Stimulated activated CD8-positive, alpha-beta memory T cell treated with anti-CD3 and anti-CD28 coated beads, Interleukin-4, amount 100 ng/mL, for 4 hours (primary cell): ENCODE measurements at regions not wholly inside any gene's neighbourhood (a gene's known extent, or its start where the extent isn't known, plus 50 kb on each side); places are given as distances from the start of the nearest gene placed in this dataset.

ENCODE experiments used
- DNase-seq, 2 donors: peaks; one replicate each; pipeline ENCODE4 v3.0.0-alpha.2; 2020; ENCODE audit warnings: low read depth in 2 of 2, low spot score in 1 of 2

- DNase-seq: no peak
These were observed 57.2 kb upstream of the JDP2 start for GRCh38 chr14:75370416-75371205.

GRCh38 chr14:75371297-75371696 is 56.5 kb upstream of the JDP2 start:
- DNase-seq: no peak

GRCh38 chr14:75372260-75372659 is 55.6 kb upstream of the JDP2 start:
- DNase-seq: no peak

GRCh38 chr14:75373133-75373532 is 54.7 kb upstream of the JDP2 start:
- no peak for DNase-seq

GRCh38 chr14:75373616-75374015 is 54.2 kb upstream of the JDP2 start:
- no peak for DNase-seq

GRCh38 chr14:75374911-75375310 is 52.9 kb upstream of the JDP2 start:
- DNase-seq: no peak

GRCh38 chr14:75375983-75376382 is 51.8 kb upstream of the JDP2 start:
- DNase-seq: no peak
